Chondrocyte (in vitro differentiated cells): ENCODE measurements at regions not wholly inside any gene's neighbourhood (a gene's known extent, or its start where the extent isn't known, plus 50 kb on each side); places are given as distances from the start of the nearest gene placed in this dataset.

Experiments
- DNase-seq: peaks from one replicate; pipeline ENCODE4 v3.0.0; 2021; ENCODE audit warnings: mixed read lengths, low spot score
- H3K27ac Mint-ChIP-seq: one replicate; pipeline ENCODE4 v1.8.0; 2021; ENCODE audit warnings: mild to moderate bottlenecking, moderate library complexity, mixed read lengths; ENCODE audit not compliant: unreplicated experiment
- H3K27me3 Mint-ChIP-seq: 2 replicates; pipeline ENCODE4 v1.8.0; 2021; ENCODE audit warnings: low read depth, mixed read lengths
- H3K36me3 Mint-ChIP-seq: 2 replicates; pipeline ENCODE4 v1.8.0; 2021; ENCODE audit warnings: low read depth, mixed read lengths
- H3K4me1 Mint-ChIP-seq: 2 replicates; pipeline ENCODE4 v1.8.0; 2021; ENCODE audit warnings: low read depth, mild to moderate bottlenecking, mixed read lengths
- H3K4me3 Mint-ChIP-seq: one replicate; pipeline ENCODE4 v1.8.0; 2021; ENCODE audit warnings: mild to moderate bottlenecking, moderate library complexity, mixed read lengths; ENCODE audit not compliant: unreplicated experiment
- H3K9me3 Mint-ChIP-seq: 2 replicates; pipeline ENCODE4 v1.8.0; 2021; ENCODE audit warnings: low read depth, mixed read lengths
- TF ChIP-seq, protein P1 (sequence below): fragments of 200-600 bp; sonication (generic); IDR thresholded peaks from 2 replicates; pipeline ENCODE4 v1.5.0; 2021; ENCODE audit warnings: antibody characterized with exemption, mild to moderate bottlenecking, moderate library complexity

DNA sequence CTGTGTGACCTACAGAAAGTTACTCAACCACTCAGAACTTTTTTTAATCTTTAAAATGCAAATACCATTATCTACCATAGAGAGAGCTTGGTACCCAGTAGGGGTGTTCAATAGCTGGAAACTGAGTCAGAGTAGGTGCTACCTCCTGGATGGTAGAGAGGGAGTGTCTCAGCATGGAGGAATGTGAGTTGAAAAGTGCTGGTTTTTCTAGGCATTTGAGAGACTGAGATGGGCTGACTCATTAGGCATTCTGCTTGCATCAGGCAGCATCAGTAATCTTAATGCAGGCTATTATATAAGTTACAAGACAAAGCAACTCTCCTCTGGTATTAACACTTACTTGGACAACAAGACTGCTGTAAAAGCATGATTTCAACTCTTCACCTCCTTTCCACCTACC lies 70.9 kb upstream of the ARHGEF9 start:
- peaks cover 11% of the 10 kb centered on the region for H3K9me3 Mint-ChIP-seq
- peak overlapping the region; percentile 81 for H3K27ac Mint-ChIP-seq
- TF ChIP-seq, protein P1, sequence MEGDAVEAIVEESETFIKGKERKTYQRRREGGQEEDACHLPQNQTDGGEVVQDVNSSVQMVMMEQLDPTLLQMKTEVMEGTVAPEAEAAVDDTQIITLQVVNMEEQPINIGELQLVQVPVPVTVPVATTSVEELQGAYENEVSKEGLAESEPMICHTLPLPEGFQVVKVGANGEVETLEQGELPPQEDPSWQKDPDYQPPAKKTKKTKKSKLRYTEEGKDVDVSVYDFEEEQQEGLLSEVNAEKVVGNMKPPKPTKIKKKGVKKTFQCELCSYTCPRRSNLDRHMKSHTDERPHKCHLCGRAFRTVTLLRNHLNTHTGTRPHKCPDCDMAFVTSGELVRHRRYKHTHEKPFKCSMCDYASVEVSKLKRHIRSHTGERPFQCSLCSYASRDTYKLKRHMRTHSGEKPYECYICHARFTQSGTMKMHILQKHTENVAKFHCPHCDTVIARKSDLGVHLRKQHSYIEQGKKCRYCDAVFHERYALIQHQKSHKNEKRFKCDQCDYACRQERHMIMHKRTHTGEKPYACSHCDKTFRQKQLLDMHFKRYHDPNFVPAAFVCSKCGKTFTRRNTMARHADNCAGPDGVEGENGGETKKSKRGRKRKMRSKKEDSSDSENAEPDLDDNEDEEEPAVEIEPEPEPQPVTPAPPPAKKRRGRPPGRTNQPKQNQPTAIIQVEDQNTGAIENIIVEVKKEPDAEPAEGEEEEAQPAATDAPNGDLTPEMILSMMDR, result no peak
- H3K27me3 Mint-ChIP-seq, result no peaks in the 10 kb centered on the region
- H3K4me3 Mint-ChIP-seq, result no peak overlapping the region
- DNase-seq, result no peak
- no peaks in the 10 kb centered on the region for H3K36me3 Mint-ChIP-seq
- peaks cover 8% of the 10 kb centered on the region for H3K4me1 Mint-ChIP-seq

DNA sequence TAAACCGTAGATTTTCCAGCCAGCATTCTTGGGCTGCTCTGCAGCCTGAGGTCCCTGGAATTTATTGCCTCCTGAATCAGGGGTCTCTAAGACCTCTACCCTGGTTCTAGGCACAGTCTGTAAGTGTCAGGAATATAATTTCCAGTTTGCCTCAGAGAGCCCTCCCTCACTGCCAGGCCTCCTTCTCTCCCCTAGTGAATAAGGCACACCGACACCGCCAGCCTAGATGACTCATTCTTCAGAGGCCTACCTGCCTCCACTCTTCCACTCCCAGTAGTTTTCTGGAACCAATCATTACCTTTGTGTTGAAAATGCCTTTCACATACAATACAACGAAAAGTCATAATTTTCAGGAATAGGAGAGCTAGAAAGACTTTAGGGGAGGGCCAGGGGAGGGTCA lies 50.3 kb upstream of the ARHGEF9 start:
- no peak for DNase-seq
- TF ChIP-seq, protein P1, result no peak
- Mint-ChIP-seq H3K4me3 (no peak overlapping the region), H3K4me1 (no peaks in the 10 kb centered on the region), H3K9me3 (peaks cover 26% of the 10 kb centered on the region), H3K27me3 (no peaks in the 10 kb centered on the region), H3K27ac (no peak overlapping the region), H3K36me3 (no peaks in the 10 kb centered on the region)
